NCI-H2196 treated with DMSO at 0.1 percent for 48 hours (cell line): ENCODE measurements at regions not wholly inside any gene's neighbourhood (a gene's known extent, or its start where the extent isn't known, plus 50 kb on each side); places are given as distances from the start of the nearest gene placed in this dataset.
"Not testable (repeated sequence)": the region's sequence is repeated elsewhere in the genome, so short reads cannot be mapped to it uniquely, and the experiment has no call there.

ENCODE experiments used
- DNase-seq: peaks from one replicate; lab custom pipeline; 2025; ENCODE audit not compliant: unreplicated experiment; lab: John Stamatoyannopoulos, UW

DNA sequence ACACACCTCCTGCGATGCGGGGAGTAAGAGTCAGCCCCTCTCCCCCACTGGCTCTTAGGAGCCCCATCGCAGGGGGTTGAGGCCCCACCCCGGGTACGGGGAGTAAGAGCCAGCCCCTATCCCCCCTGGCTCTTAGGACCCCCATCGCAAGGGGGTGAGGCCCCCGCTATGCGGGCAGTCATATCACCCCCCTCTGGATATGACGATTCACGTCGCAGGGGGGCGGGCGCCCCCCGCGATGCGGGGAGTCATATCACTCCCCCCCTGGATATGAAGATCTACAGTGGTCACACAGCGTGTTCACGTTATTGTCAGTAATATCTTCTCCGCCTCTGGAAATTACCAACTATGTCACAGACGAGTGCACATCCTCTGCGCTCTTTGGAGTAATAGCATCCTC is 61.1 kb downstream of the DEFB131A start:
- not testable (repeated sequence) for DNase-seq

DNA sequence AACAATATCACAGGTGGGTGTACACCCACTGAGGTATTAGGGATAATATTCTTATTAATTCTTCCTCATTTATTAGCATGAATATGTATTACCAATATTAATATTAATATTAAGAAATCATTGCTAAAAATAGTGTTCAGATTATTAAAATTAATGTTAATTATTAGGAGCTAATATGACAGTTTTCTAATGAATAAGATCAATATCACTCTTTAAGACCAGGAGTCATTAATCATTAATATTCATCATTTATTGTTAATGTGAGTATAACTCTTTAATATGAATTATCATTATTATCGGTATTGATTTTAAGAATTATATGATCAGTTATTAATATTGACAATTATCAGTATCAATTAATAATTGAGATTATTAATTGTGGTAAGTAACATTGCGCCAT is 62.5 kb downstream of the DEFB131A start:
- DNase-seq: not testable (repeated sequence)

DNA sequence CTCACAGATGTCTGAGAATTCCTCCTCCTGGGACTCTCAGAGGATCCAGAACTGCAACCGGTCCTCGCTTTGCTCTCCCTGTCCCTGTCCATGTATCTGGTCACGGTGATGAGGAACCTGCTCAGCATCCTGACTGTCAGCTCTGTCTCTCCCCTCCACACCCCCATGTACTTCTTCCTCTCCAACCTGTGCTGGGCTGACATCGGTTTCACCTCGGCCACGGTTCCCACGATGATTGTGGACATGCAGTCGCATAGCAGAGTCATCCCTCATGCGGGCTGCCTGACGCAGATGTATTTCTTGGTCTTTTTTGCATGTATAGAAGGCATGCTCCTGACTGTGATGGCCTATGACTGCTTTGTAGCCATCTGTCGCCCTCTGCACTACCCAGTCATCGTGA is 68.7 kb downstream of the DEFB131A start:
- DNase-seq: not testable (repeated sequence)

DNA sequence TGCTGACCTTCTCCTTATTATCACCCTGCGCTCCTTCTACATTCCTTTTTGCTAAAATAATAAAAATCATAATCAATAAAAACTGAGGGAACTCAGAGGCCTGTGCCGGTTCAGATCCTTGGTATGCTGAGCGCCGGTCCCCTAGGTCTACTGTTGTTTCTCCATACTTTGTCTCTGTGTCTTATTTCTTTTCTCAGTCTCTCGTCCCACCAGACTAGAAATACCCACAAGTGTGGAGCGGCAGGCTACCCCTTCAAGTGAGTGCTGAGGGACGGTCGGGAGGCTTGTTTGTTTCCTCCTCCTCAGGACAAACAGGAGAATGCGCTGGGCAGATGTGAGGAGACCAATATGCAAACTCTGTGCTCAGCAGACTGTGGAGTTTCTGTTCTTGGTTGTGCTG is 75.4 kb downstream of the DEFB131A start:
- not testable (repeated sequence) for DNase-seq

DNA sequence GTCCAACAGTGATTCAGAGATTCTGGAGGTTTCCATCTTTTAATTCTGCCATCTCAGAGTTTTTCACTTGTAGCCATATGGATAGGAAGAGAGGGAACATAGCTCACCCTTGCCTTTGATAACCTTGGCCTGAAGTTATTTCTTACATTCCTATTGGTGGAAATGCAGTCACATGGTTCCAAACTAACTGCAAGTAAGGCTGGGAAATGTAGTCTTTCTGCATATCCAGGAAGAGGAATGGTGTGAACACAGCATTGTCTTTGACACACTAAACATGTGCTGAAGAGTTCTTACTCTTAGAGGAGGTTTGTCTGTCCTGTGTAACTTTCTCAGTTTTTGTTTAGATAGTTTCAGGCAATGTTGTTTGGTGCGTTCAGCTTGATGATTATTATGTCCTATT is 78.7 kb downstream of the DEFB131A start:
- DNase-seq: not testable (repeated sequence)

DNA sequence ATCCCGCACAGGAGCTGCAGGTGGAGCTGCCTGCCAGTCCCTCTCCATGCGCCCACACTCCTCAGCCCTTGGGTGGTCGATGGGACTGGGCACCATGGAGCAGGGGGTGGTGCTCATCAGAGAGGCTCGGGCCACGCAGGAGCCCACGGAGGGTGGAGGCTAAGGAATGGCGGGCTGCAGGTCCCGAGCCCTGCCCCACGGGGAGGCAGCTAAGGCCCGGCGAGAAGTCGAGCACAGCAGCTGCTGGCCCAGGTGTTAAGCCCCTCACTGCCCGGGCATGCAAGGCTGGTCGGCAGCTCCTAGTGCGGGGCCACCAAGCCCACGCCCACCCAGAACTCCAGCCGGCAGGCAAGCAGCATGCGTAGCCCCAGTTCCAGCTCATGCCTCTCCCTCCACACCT is 80.2 kb downstream of the DEFB131A start:
- DNase-seq: not testable (repeated sequence)

DNA sequence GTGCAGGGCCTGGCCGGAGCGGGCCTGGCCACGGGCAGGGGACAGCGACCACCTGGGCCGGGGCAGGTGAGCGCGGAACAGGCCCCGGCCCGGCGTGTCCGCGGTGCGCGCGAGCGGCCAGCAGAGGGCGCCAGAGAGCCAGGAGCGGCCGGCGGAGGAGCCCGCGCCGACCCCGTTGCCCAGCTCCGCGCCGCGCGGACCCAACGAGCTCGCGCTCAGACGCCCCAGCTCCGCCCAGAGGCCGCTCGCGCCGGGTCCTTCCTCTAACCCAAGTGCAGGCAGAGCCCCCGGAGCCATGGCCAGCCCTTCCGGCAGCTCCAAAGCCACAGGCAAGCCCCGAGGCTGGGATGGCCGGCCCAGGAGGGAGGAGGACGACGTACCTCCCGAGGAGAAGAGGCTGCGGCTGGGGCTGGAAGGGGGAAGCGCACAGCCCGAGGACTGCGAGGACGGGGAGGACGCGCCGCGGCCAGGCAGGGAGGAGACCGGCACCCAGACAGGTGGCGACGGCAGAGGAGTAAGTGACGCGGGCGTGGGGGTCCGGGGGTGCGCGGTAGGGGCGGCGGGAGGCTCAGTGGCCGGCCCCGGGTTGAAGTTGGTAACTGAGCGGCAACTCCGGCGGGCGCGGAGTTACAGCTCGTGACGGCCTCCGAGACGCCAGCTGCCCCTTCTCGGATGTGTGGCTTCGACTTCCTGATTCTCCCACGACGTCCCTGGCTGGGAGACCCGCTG is 88.1 kb downstream of the DEFB131A start:
- peak; percentile 62 for DNase-seq

DNA sequence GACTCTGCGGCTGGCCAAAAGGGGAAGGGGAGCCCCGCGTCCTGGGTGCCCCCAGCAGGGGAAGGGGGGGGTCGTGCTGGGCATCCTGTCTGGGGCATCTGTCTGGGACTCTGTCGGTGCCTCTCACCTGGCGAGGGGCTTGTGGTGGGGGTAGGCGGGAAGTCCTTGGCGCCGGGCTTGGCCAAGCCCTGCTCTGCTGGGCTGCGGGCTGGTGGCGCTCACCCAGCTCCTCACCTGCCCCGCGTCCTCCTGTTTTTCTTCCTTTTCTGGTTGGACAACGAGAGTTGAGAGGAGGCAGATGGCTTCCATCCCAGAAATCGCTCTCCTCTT is 88.6 kb downstream of the DEFB131A start:
- not testable (repeated sequence) for DNase-seq

DNA sequence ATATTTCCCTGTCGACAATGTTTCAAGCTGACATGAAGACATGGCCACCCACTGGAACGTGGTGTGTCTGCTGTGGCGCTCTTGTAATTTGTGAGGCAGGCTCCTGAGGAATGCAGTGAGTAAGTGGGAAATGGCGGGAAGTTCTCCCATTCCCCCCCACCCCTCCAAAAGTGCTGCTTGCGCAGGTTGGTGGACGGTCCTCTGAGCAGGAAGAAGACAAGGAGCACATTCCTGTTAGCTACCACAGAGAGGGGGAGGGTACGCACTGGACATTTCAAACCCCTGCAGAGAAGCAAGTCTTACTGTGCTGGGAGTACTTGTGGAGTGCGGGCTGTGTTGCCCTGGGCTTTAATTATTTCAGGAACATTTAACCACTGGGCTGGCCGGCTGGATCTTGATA is 92.9 kb downstream of the DEFB131A start:
- DNase-seq: not testable (repeated sequence)

DNA sequence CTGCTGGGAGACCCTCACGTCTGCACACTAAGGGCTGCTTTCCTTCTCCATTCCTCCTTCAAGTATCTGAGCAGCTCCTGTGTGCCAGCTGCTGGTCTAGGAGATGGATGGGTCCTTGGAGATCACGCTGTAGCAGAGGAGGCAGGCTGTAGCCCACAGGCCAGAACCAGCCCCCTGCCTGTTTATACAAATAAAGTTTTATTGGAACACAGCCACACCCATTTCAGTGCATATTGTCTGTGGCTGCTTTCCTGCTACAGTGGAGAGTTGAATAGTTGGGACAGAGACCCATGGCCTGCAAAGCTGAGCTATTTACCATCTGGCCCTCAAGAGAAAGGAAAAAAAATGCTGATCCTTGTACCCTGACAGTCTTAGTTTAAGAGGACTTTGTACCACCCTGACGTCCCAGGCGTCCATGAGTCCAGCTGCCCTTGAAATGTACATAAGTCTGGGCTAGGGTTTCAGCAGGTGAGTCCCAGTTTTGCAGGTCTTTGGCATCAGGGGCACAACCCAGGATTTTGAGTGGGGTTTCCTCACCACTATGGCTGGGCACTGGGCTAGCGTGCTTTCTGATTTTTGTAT is 95.8 kb downstream of the DEFB131A start:
- not testable (repeated sequence) for DNase-seq

DNA sequence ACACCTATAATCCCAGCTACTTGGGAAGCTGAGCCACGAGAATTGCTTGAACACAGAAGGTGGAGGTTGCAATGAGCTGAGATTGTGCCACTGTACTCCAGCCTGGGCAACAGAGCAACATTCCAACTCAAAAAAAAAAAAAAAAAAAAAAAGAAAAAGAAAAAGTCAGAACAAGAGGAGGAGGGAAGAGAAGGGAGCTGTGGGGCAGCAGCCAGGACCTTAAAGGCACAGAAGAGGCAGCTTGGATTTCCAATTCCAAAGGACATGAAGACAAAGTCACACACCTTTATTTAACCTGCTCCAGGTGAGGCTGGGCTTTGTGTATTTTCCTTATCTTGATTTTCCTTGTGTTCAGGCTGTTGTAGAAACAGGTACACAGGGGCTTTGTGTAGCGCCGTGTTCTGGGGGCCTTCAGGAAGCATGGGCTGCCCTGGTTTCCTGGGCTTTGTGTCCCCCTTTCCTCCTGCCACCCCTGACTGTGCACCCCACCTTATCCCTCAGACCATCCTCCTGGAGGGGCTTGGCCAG is 97.2 kb downstream of the DEFB131A start:
- not testable (repeated sequence) for DNase-seq

DNA sequence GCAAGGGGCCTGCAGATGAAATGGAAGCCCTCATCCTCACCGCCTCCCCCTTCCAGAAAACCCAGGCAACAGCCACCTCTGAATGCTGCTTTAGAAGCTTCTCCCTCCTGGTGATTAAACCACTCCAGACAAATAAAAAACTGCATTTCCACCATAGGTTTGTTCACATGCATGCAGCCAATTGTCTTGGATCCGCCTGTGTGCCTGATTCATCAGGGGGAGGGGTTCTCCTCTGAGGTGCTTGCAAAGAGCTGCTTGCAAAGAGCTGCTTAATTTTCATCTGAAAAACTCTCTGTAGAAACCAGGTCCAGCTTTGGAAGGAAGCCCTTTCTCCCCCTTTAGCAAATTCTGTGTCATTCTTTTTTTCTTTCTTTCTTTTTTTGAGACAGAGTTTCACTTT is 100.6 kb downstream of the DEFB131A start:
- not testable (repeated sequence) for DNase-seq

DNA sequence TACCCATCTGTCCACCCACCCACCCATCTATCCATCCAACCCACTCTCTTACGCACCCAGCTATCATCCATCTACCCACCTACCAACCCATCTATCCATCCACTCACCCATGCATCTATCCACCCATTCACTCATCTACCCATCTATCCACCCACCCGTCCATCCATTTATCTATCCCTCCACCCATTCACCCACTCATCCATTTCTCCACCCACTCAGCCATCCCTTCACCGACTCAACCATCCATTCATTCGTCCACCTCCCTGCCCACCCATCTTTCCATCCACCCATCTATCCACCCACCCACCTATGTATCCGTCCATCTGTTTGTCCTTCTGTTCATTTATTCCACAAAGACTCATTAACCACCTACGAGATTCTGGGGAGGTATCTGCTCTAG is 103.3 kb downstream of the DEFB131A start:
- not testable (repeated sequence) for DNase-seq

DNA sequence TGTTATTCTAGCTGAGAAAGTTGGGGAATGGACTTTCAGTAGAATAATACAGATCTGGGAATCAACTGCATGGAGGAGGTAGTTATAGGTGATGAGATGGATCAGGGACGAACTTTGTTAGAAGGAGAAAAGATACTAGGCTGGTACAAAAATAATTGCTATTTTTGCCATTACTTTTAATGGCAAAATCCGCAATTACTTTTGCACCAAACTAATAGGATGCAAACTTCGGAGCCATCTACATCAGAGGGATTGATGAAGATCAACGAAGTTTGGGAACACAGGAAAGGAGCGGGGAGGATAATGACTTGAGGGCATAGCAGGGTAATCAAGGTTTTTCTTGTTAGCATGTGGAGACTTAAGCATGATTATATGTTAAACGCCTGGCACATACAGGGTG is 111.9 kb downstream of the DEFB131A start:
- not testable (repeated sequence) for DNase-seq

DNA sequence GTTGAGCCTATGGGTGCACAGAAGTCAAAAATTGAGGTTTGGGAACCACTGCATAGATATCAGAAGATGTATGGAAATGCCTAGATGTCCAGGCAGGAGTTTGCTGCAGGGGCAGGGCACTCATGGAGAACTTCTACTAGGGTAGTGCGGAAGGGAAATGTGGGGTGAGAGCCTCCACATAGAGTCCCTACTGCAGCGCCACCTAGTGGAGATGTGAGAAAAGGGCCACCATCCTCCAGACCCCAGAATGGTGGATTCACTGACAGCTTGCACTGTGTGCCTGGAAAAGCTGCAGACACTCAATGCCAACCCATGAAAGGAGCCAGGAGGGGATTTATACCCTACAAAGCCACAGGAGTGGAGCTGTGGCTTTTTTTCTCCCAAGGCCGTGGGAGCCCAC is 133.7 kb downstream of the DEFB131A start:
- not testable (repeated sequence) for DNase-seq

DNA sequence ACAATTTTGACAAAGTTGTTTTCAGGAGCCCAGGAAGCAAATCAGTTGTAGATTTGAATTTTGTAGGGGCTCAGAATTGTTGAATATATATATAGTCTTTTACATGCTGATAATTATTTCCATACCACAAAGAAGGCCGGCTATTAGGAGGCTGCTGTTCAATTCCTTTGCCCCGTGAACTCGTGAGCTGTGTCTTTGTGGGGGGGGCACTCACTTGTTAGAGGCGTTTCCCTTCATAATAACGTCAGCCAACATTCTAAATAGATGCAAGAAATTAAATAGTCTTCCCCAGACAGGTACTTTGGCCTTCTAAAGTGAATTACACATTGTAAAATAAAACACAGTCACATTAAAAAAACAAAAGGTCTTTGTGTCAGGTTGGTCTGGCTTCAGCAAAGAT is 138.7 kb downstream of the DEFB131A start:
- DNase-seq: not testable (repeated sequence)

DNA sequence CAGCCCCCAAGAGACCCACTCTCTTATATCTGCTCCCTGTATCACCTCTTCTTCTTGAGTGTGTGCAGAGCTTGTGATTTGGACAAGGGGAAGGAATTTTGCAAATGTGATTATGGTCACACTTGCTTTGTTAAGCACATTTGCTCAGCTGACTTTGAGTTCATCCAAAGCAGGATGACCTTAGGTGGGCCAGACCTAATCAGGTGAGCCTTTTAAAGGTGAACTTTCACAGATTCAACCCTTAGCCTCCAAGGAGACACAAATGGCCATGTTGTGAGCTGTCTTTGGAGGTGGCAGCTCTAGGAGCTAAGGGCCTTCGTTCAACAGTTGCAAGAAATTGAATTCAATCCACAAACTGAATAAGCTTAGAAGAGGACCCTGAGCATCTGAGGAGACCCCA is 147.8 kb downstream of the DEFB131A start:
- no peak for DNase-seq

DNA sequence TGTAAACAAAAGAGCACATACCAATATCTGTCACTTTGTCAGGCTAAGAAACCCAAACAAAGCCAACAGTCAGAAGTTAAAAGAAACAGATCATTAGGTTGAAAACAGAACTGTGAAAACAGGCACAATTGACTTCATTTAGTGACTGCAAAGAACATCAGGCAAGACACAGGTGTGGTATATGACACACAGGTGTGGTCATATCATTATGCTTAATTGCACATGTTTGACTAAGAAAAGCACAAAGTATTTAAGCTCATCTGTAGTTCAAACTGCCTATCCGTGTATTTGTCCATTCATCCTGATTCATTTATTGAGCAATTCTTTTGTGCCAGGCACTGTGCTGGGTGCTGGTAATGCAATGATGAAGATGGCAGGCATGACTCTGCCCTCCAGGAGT is 150.7 kb downstream of the DEFB131A start:
- no peak for DNase-seq

DNA sequence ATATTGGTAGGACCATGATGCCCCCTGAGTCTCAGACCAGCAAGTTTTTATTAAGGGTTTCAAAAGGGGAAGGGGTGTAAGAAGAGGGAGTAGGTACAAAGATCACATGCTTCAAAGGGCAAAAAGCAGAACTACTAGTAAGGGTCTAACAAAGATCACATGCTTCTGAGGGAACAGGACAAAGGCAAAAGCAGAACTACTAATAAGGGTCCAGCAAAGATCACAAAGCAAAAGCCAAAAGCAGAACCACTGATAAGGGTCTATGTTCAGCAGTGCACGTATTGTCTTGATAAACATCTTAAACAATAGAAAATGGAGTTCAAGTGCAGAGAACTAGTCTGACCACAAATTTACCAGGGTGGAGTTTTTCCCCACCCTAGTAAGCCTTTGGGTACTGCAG is 151.3 kb downstream of the DEFB131A start:
- not testable (repeated sequence) for DNase-seq

DNA sequence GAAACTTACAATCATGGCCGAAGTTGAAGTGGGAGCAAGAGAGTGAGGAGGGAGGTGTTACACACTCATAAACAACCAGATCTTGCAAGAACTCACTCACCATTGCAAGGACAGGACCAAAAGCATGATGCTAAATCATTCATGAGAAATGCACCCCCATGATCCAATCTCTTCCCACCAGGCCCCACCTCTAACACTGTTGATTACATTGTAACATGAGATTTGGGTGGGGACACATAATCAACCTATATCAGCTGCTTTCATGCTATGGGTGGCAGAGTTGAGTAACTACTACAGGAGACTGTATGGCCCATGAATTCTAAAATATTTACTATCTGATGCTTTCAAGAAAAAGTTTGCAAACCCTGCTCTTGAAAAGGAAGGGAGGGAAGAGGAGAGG is 155.1 kb downstream of the DEFB131A start:
- no peak for DNase-seq

DNA sequence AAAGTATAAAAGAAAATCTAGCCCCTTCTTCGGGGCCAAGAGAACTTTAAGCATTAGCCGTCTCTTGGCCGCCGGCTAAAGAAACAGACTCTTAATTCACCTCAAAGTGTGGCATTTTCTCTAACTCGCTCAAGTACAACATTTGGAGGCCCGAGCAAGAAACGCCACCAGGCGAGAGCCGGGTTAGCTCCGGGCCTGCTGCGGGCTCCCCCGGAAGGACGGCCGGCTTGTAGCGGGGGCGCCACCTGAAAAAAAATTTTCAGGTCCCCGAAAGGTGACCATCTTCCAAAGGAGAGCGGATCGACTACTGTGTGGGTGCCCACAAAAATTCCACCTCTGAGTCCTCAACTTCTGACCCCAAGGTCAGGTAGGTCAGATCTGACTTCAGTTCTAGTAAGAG is 156.0 kb downstream of the DEFB131A start:
- DNase-seq: no peak

DNA sequence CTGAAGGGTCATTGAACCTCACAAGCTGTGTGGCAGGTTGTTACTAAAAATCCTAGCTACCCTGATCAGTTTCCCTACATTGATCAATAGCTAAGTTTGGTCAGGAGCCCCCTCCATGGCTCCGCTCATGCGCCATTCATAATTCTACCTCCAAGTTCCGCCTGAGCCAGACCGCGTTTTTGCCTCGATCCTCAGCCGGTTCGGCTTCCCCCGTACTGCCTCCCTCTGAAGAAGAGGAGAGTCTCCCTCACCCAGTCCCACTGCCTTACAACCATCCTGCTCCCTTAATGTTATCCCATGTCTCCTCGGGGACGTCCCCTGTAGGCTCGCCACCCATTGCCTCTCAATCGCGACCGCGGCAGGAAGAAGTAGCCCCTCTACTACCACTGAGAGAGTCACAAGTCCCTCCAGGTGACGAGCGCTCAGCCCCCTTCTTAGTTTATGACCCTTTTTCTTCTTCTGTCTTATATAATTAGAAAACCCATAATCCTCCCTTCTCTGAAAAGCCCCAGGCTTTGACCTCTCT is 158.2 kb downstream of the DEFB131A start:
- no peak for DNase-seq
